ENCODE measurements at regions not wholly inside any gene's neighbourhood (a gene's known extent, or its start where the extent isn't known, plus 50 kb on each side); places are given as distances from the start of the nearest gene placed in this dataset.

- intact Hi-C loops (cut with micrococcal nuclease) = loop anchor here (10.0 kb wide), 1 partner anchor 107 kb away; no protein-coding TSS in a partner anchor
- no peaks in the 10 kb centered on the region; the same call in 1 of the 2 replicates for H3K36me3 ChIP-seq (ENCODE audit: control insufficient read depth, insufficient read depth, low read length)
- WGBS, 2 experiments (ENCODE audit: extremely low coverage in 2 of 2, insufficient read length in 1 of 2) = no CpG with 5 or more reads among the region's 1 CpG
- no peak overlapping the region for H2BK120ac ChIP-seq (ENCODE audit: low read depth, low read length)
- H2AK5ac ChIP-seq (ENCODE audit: low read depth, low read length) = no peak overlapping the region
- peaks cover 19 to 55% of the 10 kb centered on the region in 2 experiments for H3K79me1 ChIP-seq (ENCODE audit: low read depth in 1 of 2, low read length in 2 of 2)
- CTCF ChIA-PET = no interaction called here
- no peak overlapping the region for H3K23ac ChIP-seq (ENCODE audit: low read depth, low read length)
- H2BK15ac ChIP-seq (ENCODE audit: low read depth, low read length) = no peak overlapping the region
- H4K5ac ChIP-seq (ENCODE audit: low read depth, low read length) = no peak overlapping the region
- H3K4me1 ChIP-seq (ENCODE audit: control insufficient read depth, insufficient read depth, low read length) = peaks cover 17% of the 10 kb centered on the region
- no peak overlapping the region for H3K27ac ChIP-seq (ENCODE audit: insufficient read depth, low read length)
- H2AK9ac ChIP-seq (replicated peaks; ENCODE audit: low read depth, low read length, poor library complexity) = no peak overlapping the region
- H3K14ac ChIP-seq (replicated peaks; ENCODE audit: low read depth, low read length) = no peak overlapping the region
- H2AFZ ChIP-seq (replicated peaks; ENCODE audit: low read length, poor library complexity) = no peak overlapping the region
- H3K4me3 ChIP-seq (ENCODE audit: insufficient read depth, low read depth, low read length) = no peak overlapping the region
- in situ Hi-C loops (cut with MboI; ENCODE audit: low sequenced_read_pairs) = no loop called here
- 0 out of 2 replicates have a peak, but pooled peaks cover 7% of the 10 kb centered on the region for H4K20me1 ChIP-seq (ENCODE audit: insufficient read depth, low read length)
- DNase-seq (no peak), ATAC-seq (ENCODE audit: low read depth) (no peak)
- no TSS peak for BruUV-seq (replicated peaks)
- no peak overlapping the region for H3K4me2 ChIP-seq (ENCODE audit: low read depth, low read length)
- no peak overlapping the region for H3K9ac ChIP-seq (ENCODE audit: low read depth, low read length)
- H4K8ac ChIP-seq (ENCODE audit: low read depth in 2 of 2, low read length in 2 of 2) = no peak overlapping the region
- dilution Hi-C loops (cut with HindIII; ENCODE audit: low sequenced_read_pairs, unreplicated experiment) = no loop called here
- no peak overlapping the region for H3K4ac ChIP-seq (ENCODE audit: low read depth, low read length)
- no peaks in the 10 kb centered on the region for H3K27me3 ChIP-seq (ENCODE audit: control insufficient read depth, insufficient read depth, low read length)
- H3K18ac ChIP-seq (ENCODE audit: low read depth, low read length) = no peak overlapping the region
- POLR2A ChIA-PET (ENCODE audit: unreplicated experiment) = no interaction called here
- no peak overlapping the region for H2BK5ac ChIP-seq (ENCODE audit: low read depth, low read length, poor library complexity, severe bottlenecking)
- H4K91ac ChIP-seq (ENCODE audit: insufficient read depth, low read depth, low read length) = no peak overlapping the region
- H3K56ac ChIP-seq (ENCODE audit: extremely low read depth, insufficient read depth, low read length) = no peak overlapping the region
- H3K9me3 ChIP-seq (ENCODE audit: control insufficient read depth, insufficient read depth, low read length) = no peaks in the 10 kb centered on the region
- no peak overlapping the region for H2BK20ac ChIP-seq (ENCODE audit: low read depth, low read length)
- TF ChIP-seq ELK1 (IDR thresholded peaks at IDR 0.05; ENCODE audit: borderline replicate concordance, low read depth, low read length) (no peak), POLR2A (IDR thresholded peaks at IDR 0.05; ENCODE audit: low read depth, low read length) (no peak), MAFK (IDR thresholded peaks at IDR 0.05; ENCODE audit: low read depth, low read length) (no peak), CHD1 (IDR thresholded peaks at IDR 0.05; ENCODE audit: low read depth, low read length) (no peak), MAZ (IDR thresholded peaks at IDR 0.05; ENCODE audit: borderline replicate concordance, low read depth, low read length) (no peak), CTCF (conservative IDR thresholded peaks at IDR 0.05; ENCODE audit: low read depth, low read length) (no peak), RCOR1 (IDR thresholded peaks at IDR 0.05; ENCODE audit: insufficient replicate concordance, low read length) (no peak), RAD21 (IDR thresholded peaks at IDR 0.05; ENCODE audit: low read length) (no peak), CEBPB (IDR thresholded peaks at IDR 0.05; ENCODE audit: low read depth, low read length) (no peak), NFE2L2 (IDR thresholded peaks at IDR 0.05; ENCODE audit: low read depth, low read length) (no peak), USF2 (IDR thresholded peaks at IDR 0.05; ENCODE audit: low read depth, low read length) (no peak), MXI1 (IDR thresholded peaks at IDR 0.05; ENCODE audit: borderline replicate concordance, low read depth, low read length) (no peak), FOS (IDR thresholded peaks at IDR 0.05; ENCODE audit: low read depth, low read length) (no peak), SMC3 (IDR thresholded peaks at IDR 0.05; ENCODE audit: low read depth, low read length) (no peak), RFX5 (IDR thresholded peaks at IDR 0.05; ENCODE audit: low read depth, low read length) (no peak), BHLHE40 (IDR thresholded peaks at IDR 0.05; ENCODE audit: low read depth, low read length) (no peak)
- peaks cover 13% of the 10 kb centered on the region for H3K9me1 ChIP-seq (ENCODE audit: insufficient read depth, low read length)
Measured at GRCh38 chr13:73941752-73942151, 192.5 kb downstream of the KLF12 start.
